Colonic mucosa (tissue), 4 donors: ENCODE measurements at regions not wholly inside any gene's neighbourhood (a gene's known extent, or its start where the extent isn't known, plus 50 kb on each side); places are given as distances from the start of the nearest gene placed in this dataset.

Experiments
- DNase-seq: peaks from one replicate; pipeline ENCODE4 v3.0.0-alpha.2; 2020
- H3K27ac ChIP-seq: fragments of 200-600 bp; one replicate; pipeline ENCODE4 v1.8.0; 2021
- H3K27me3 ChIP-seq: fragments of 200-600 bp; one replicate; pipeline ENCODE4 v1.8.0; 2021
- H3K36me3 ChIP-seq: fragments of 200-600 bp; one replicate; pipeline ENCODE4 v1.8.0; 2021
- H3K4me1 ChIP-seq: fragments of 200-600 bp; one replicate; pipeline ENCODE4 v1.8.0; 2021; ENCODE audit warnings: mild to moderate bottlenecking
- H3K4me3 ChIP-seq: fragments of 200-600 bp; one replicate; pipeline ENCODE4 v1.8.0; 2021
- H3K9ac ChIP-seq, 2 donors: one replicate each; pipeline ENCODE4 v1.7.0; 2013; ENCODE audit warnings: control low read depth in 2 of 2, low read depth in 2 of 2, low read length in 2 of 2
- H3K9me3 ChIP-seq: fragments of 200-600 bp; one replicate; pipeline ENCODE4 v1.8.0; 2021
- CTCF ChIP-seq: fragments of 200-600 bp; IDR thresholded peaks from one replicate; pipeline ENCODE4 v1.8.0; 2022; ENCODE audit warnings: antibody characterized with exemption, mild to moderate bottlenecking
- intact Hi-C: fragments of 100-400 bp; cut with DNase I; formaldehyde crosslinking; loops from one replicate; pipeline ENCODE4 v1.14.1; 2022
- donor health status: healthy.
- donor health status: DM: no; HTN: no; CAD: no.
- donor health status: DM: no; HTN: no; CAD: no.

- no peaks in the 10 kb centered on the region for H3K36me3 ChIP-seq
- H3K27me3 ChIP-seq, result no peaks in the 10 kb centered on the region
- intact Hi-C loops, result no loop called here
- no peak overlapping the region for H3K27ac ChIP-seq
- TF ChIP-seq CTCF, result no peak
- no peak overlapping the region for H3K9ac ChIP-seq
- H3K4me3 ChIP-seq, result no peak overlapping the region
- H3K4me1 ChIP-seq, result no peaks in the 10 kb centered on the region
- DNase-seq, result no peak
- no peaks in the 10 kb centered on the region for H3K9me3 ChIP-seq
Measured at GRCh38 chr5:39588179-39588578, 163.4 kb upstream of the DAB2 start.

GRCh38 chr5:39587675-39588074 lies 162.9 kb upstream of the DAB2 start:
- Histone ChIP-seq H3K4me3 (no peak overlapping the region), H3K27me3 (no peaks in the 10 kb centered on the region), H3K36me3 (no peaks in the 10 kb centered on the region), H3K9ac (no peak overlapping the region), H3K9me3 (no peaks in the 10 kb centered on the region), H3K4me1 (no peaks in the 10 kb centered on the region), H3K27ac (no peak overlapping the region)
- intact Hi-C loops, result no loop called here
- TF ChIP-seq CTCF, result no peak
- DNase-seq, result no peak

GRCh38 chr5:39586185-39586584 lies 161.4 kb upstream of the DAB2 start:
- Histone ChIP-seq H3K4me1 (peaks cover under 1% of the 10 kb centered on the region), H3K9ac (no peak overlapping the region), H3K27me3 (no peaks in the 10 kb centered on the region), H3K27ac (no peak overlapping the region), H3K9me3 (no peaks in the 10 kb centered on the region), H3K36me3 (no peaks in the 10 kb centered on the region), H3K4me3 (no peak overlapping the region)
- no peak for TF ChIP-seq CTCF
- no peak for DNase-seq
- intact Hi-C loops, result no loop called here

- H3K9me3 ChIP-seq, result no peaks in the 10 kb centered on the region
- H3K36me3 ChIP-seq, result no peaks in the 10 kb centered on the region
- no peak for DNase-seq
- TF ChIP-seq CTCF, result no peak
- H3K4me1 ChIP-seq, result peaks cover 4% of the 10 kb centered on the region
- no peak overlapping the region for H3K4me3 ChIP-seq
- no peak overlapping the region for H3K9ac ChIP-seq
- no peaks in the 10 kb centered on the region for H3K27me3 ChIP-seq
- intact Hi-C loops, result loop anchor here (5.0 kb wide), 1 partner anchor 1102 kb away; no protein-coding TSS in a partner anchor
- no peak overlapping the region for H3K27ac ChIP-seq
Measured at GRCh38 chr5:39584927-39585326, 160.1 kb upstream of the DAB2 start.

- H3K9ac ChIP-seq, result no peak overlapping the region
- no peak for TF ChIP-seq CTCF
- no peaks in the 10 kb centered on the region for H3K9me3 ChIP-seq
- intact Hi-C loops, result loop anchor here (5.0 kb wide), 1 partner anchor 1106 kb away; no protein-coding TSS in a partner anchor
- no peaks in the 10 kb centered on the region for H3K36me3 ChIP-seq
- H3K27me3 ChIP-seq, result no peaks in the 10 kb centered on the region
- no peak overlapping the region for H3K4me3 ChIP-seq
- no peak for DNase-seq
- no peak overlapping the region for H3K27ac ChIP-seq
- H3K4me1 ChIP-seq, result peaks cover 4% of the 10 kb centered on the region
Measured at GRCh38 chr5:39580702-39581453, 156.1 kb upstream of the DAB2 start.
